HG03457 (cell line): ENCODE measurements at regions not wholly inside any gene's neighbourhood (a gene's known extent, or its start where the extent isn't known, plus 50 kb on each side); places are given as distances from the start of the nearest gene placed in this dataset.
"Not testable (repeated sequence)": the region's sequence is repeated elsewhere in the genome, so short reads cannot be mapped to it uniquely, and the experiment has no call there.

Experiments
- ATAC-seq: cut with Tn5 transposase; IDR thresholded peaks from one replicate; pipeline ENCODE4 v1.9.1; 2021; ENCODE audit warnings: moderate number of reproducible peaks; ENCODE audit not compliant: unreplicated experiment

GRCh38 chr4:138413273-138413672 lies 171.1 kb upstream of the SLC7A11 start:
- no peak for ATAC-seq

GRCh38 chr4:138412847-138413246 lies 170.7 kb upstream of the SLC7A11 start:
- ATAC-seq = no peak

DNA sequence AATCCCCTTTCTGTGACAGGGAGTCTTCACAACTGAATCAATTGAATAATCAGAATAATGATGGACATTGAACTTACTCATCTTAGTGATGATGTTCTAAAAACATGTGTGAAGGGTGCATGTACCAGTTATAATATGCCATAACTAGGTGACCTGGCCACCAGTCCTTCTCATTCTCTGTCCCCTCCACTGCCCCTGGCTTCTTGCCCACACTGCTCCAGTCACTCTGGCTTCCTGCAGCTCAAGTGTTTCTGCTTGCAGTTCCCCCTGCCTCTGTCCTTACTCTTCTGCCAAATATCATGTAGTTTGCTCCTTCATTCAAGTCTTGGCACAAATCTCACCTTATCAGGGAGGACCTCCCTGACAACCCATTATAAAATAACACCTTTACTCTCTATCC lies 168.1 kb upstream of the SLC7A11 start:
- no peak for ATAC-seq

GRCh38 chr4:138409670-138410069 lies 167.5 kb upstream of the SLC7A11 start:
- ATAC-seq = no peak

GRCh38 chr4:138408758-138409157 lies 166.6 kb upstream of the SLC7A11 start:
- ATAC-seq = no peak

DNA sequence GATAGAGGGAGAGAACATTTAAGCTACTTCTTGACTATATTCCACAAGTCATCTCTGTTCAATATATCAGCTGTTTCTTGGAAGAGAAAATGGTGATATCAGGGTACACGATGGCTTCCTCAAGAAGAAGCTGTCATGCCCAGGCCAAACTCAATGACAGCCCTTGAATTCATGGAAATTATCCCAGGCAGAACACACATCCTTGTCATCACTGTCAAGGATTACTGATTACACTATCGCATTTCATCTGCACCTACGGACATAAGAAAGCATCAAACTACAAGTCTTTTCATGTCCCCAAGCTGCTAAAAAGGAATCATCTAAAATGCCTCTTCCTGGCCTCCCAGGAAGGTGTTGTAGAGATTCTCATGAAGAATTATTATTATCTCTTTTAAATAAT lies 165.2 kb upstream of the SLC7A11 start:
- ATAC-seq = no peak

- no peak for ATAC-seq
Observed at GRCh38 chr4:138406876-138407275, 164.7 kb upstream of the SLC7A11 start.

GRCh38 chr4:138405934-138406567 lies 163.9 kb upstream of the SLC7A11 start:
- ATAC-seq = peak; percentile 74

GRCh38 chr4:138405466-138405891 lies 163.3 kb upstream of the SLC7A11 start:
- ATAC-seq = no peak

DNA sequence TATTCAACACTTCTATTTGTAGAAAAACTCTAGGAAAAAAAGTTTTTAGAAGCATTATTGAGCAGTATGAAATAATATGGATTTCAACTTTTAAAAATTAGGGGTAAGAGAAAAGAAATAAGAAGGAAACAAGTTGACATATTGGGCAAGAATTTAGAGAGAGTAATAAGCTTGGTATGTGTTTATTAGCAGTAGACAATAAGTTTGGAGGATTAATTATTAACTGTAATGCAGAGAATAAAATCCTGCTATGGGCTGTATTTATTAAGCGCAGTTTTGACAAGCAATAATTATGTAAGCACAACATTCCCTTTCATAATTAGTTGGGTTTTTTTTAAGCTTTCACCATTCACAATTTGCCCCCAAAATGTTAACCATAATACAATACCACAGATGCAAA lies 162.7 kb upstream of the SLC7A11 start:
- no peak for ATAC-seq

DNA sequence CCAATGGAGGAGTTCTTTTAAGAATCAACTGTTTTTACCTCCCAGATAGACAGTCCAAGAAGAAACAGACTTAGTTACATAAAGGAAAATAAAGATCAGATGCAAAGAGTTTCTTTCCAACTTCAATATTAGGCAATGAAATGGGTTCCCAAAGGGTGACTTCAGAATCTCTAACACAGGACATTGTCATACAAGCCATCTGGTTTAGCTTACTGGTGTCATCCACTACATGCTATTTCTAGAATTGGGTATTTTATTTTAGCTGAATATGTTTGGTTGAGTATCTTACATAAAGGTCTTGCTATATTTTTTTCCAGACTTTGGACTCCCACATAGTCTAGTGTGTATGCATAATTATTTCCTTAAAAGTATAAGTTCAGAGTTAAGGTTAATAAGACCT lies 162.1 kb upstream of the SLC7A11 start:
- ATAC-seq = no peak

DNA sequence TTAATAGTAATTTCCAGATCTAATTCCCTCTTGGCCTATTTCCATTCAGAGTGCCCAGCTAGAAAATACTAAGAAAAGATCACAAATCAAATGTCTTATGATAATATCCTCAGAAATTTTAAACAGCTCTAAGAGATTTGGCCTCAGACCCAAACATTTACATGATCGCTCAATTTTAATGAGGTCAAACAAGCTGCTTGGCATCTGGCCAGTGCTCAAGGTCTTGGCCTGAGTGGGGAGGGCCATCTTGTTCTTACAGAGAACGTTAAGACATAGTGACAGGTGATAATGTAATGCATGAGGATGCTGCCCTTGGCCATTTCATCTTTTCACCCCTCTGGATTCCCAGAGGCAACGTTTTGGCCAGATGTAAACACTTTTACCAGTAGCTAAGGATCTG lies 159.2 kb upstream of the SLC7A11 start:
- no peak for ATAC-seq

- no peak for ATAC-seq
Observed at GRCh38 chr4:138400543-138400942, 158.4 kb upstream of the SLC7A11 start.

GRCh38 chr4:138400066-138400465 lies 157.9 kb upstream of the SLC7A11 start:
- no peak for ATAC-seq

- ATAC-seq = no peak
Observed at GRCh38 chr4:138399081-138399480, 156.9 kb upstream of the SLC7A11 start.

GRCh38 chr4:138398322-138398721 lies 156.2 kb upstream of the SLC7A11 start:
- ATAC-seq = no peak

DNA sequence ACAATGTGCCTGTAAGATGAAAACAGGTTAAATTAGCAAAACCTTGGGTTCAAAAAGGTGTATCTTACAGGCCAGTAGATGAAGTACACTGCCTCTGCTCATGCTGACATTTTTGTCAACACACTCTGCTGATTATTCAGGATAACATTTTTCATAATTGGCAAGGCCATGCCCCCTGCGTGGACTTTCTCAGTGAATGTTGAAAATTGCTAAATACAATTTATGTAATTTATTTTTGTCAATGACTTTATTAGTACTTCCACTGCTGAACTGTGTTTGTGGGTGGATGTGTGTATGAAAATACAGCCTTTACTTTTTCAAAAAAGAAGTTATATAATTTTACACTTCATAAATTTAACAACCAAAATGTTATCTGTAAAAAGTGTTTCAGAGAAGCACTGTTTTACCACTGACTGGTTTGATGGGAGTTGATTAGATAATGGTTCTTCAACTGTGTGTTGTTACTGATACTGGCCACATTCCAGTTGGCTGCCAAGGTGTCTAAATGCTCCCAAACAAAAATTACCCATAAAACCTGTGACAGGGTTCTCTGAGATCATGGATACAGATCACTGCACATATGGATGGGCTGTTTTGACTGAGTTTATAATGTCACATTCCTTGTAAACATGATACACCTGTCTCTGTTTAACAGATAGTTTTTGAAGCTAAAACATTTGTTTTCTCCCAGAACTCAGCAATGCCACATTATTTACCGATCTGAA lies 151.9 kb upstream of the SLC7A11 start:
- ATAC-seq = no peak

GRCh38 chr4:138392751-138393308 lies 150.7 kb upstream of the SLC7A11 start:
- ATAC-seq = no peak

GRCh38 chr4:138389976-138390685 lies 148.0 kb upstream of the SLC7A11 start:
- ATAC-seq = no peak

DNA sequence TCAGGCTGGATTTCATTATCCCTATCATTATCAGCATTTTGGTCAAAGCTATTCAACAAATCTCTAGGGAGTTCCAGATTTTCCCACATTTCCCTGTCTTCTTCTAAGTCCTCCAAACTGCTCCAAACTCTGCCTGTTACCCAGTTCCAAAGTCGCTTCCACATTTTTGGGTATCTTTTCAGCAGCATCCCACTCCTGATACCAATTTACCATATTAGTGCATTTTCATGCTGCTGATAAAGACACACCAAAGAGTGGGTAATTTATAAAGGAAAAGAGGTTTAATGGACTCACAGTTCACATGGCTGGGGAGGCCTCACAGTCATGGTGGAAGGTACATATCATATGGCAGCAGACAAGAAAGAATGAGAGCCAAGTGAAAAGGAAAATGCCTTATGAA lies 132.8 kb upstream of the SLC7A11 start:
- ATAC-seq = no peak

GRCh38 chr4:138367942-138368341 lies 125.8 kb upstream of the SLC7A11 start:
- ATAC-seq = no peak

GRCh38 chr4:138352446-138352845 lies 110.3 kb upstream of the SLC7A11 start:
- ATAC-seq = not testable (repeated sequence)
